Pancreas (tissue), 10 donors: ENCODE measurements at regions not wholly inside any gene's neighbourhood (a gene's known extent, or its start where the extent isn't known, plus 50 kb on each side); places are given as distances from the start of the nearest gene placed in this dataset.

Experiments
- ATAC-seq, 4 donors: fragments of 200-7000 bp; cut with Tn5 transposase; one replicate each; pipeline versions ENCODE4 v1.8.0 to v1.9.1; 2020; ENCODE audit warnings: mild to moderate bottlenecking in 4 of 4, moderate library complexity in 4 of 4
- DNase-seq, 6 donors: peaks; one replicate each; pipeline ENCODE4 v3.0.0-alpha.2; 2020
- FAIRE-seq: peaks from 2 replicates; lab custom pipeline; 2012; peaks lifted over from hg19 to GRCh38; lab: Jason Lieb, UNC
- H3K27ac ChIP-seq, 4 donors: fragments of 200-600 bp; sonication (generic); 1 replicate in 3 of 4; 2 replicates in 1 of 4; pipeline versions ENCODE4 v1.5.0 to v1.8.0; 2020
- H3K27me3 ChIP-seq, 4 donors: fragments of 200-600 bp; one replicate each; pipeline ENCODE4 v1.8.0; 2021
- H3K36me3 ChIP-seq, 3 donors: fragments of 200-600 bp; sonication (generic) in 1 of 3; one replicate each; pipeline versions ENCODE4 v1.5.0 to v1.8.0; 2020 to 2021
- H3K4me1 ChIP-seq, 3 donors: fragments of 200-600 bp; one replicate each; pipeline ENCODE4 v1.8.0; 2021
- H3K4me3 ChIP-seq, 4 donors: fragments of 200-600 bp; sonication (generic) in 2 of 4; one replicate each; pipeline versions ENCODE4 v1.5.0 to v1.8.0; 2020 to 2021
- H3K9me3 ChIP-seq, 4 donors: fragments of 200-600 bp; one replicate each; pipeline ENCODE4 v1.8.0; 2021
- CTCF ChIP-seq, 4 donors: fragments of 200-600 bp; sonication (generic) in 3 of 4; IDR thresholded peaks; one replicate each; pipeline versions ENCODE4 v1.5.0 to v1.8.0; 2021; ENCODE audit warnings: antibody characterized with exemption in 4 of 4
- WGBS, 2 donors: extraction: QIAGEN DNeasy Blood & Tissue Kit; methylation state at CpG; one replicate each; pipeline ENCODE4 v1.1.7; 2013; 5-methylcytosine and 5-hydroxymethylcytosine counted together
- intact Hi-C, 3 donors: fragments of 100-400 bp; cut with DNase I; formaldehyde crosslinking; loops; one replicate each; pipeline versions ENCODE4 v1.11.1 to v1.14.2; 2022
- donor health status: healthy with polysubstance abuse.
- donor health status: DM: no; HTN: no; CAD: no; lungs with moderate emphysema.
- donor health status: DM: no; HTN: no; CAD: no.
- donor health status: control.
- donor health status: control.
- donor health status: Bipolar disorder and iron deficiency.
- donor health status: DM: yes; HTN: yes; CAD: no.
- donor health status: DM: no; HTN: no; CAD: no.
- donor health status: DM: no; HTN: no; CAD: no.
- donor health status: DM: yes; HTN: yes; CAD: no.

- Histone ChIP-seq H3K27ac (no peak overlapping the region), H3K36me3 (no peaks in the 10 kb centered on the region), H3K4me1 (no peaks in the 10 kb centered on the region), H3K4me3 (no peak overlapping the region), H3K27me3 (no peaks in the 10 kb centered on the region), H3K9me3 (no peaks in the 10 kb centered on the region)
- WGBS, 2 donors: 75 to 83% methylated on average over 2 of the region's 2 CpGs
- TF ChIP-seq CTCF (IDR thresholded peaks at IDR 0.05): no peak
- DNase-seq: no peak
- intact Hi-C loops: no loop called here
- no peak for ATAC-seq
- FAIRE-seq: no peak
Observed at GRCh38 chr17:65413390-65413789, 148.1 kb downstream of the AXIN2 start.

GRCh38 chr17:65409381-65409780, 152.1 kb downstream of the AXIN2 start:
- no peak for FAIRE-seq
- DNase-seq: no peak
- no peaks in the 10 kb centered on the region for H3K27me3 ChIP-seq

GRCh38 chr17:65408050-65408449, 153.4 kb downstream of the AXIN2 start:
- Histone ChIP-seq H3K4me1 (no peaks in the 10 kb centered on the region), H3K36me3 (no peaks in the 10 kb centered on the region), H3K27me3 (no peaks in the 10 kb centered on the region), H3K4me3 (no peak overlapping the region), H3K9me3 (no peaks in the 10 kb centered on the region), H3K27ac (no peak overlapping the region)
- no peak for FAIRE-seq
- intact Hi-C loops: no loop called here
- ATAC-seq: no peak
- 93 to 97% methylated on average over 2 of the region's 2 CpGs for WGBS, 2 donors
- no peak for DNase-seq
- no peak for TF ChIP-seq CTCF (IDR thresholded peaks at IDR 0.05)

More at GRCh38 chr17:65409381-65409780, 152.1 kb downstream of the AXIN2 start:
- 36 to 40% methylated on average over 1 of the region's 1 CpG for WGBS, 2 donors
- H3K9me3 ChIP-seq: no peaks in the 10 kb centered on the region
- ATAC-seq: no peak
- intact Hi-C loops: no loop called here
- no peak for TF ChIP-seq CTCF (IDR thresholded peaks at IDR 0.05)
- no peaks in the 10 kb centered on the region for H3K4me1 ChIP-seq
- H3K27ac ChIP-seq: no peak overlapping the region
- no peaks in the 10 kb centered on the region for H3K36me3 ChIP-seq
- H3K4me3 ChIP-seq: no peak overlapping the region

GRCh38 chr17:65407017-65407416, 154.4 kb downstream of the AXIN2 start:
- WGBS, 2 donors: 76 to 82% methylated on average over 4 of the region's 4 CpGs
- no peak for ATAC-seq
- intact Hi-C loops: no loop called here
- no peak overlapping the region for H3K4me3 ChIP-seq
- DNase-seq: no peak
- no peaks in the 10 kb centered on the region for H3K27me3 ChIP-seq
- H3K4me1 ChIP-seq: no peaks in the 10 kb centered on the region
- TF ChIP-seq CTCF (IDR thresholded peaks at IDR 0.05): no peak
- H3K9me3 ChIP-seq: no peaks in the 10 kb centered on the region
- H3K27ac ChIP-seq: no peak overlapping the region
- no peaks in the 10 kb centered on the region for H3K36me3 ChIP-seq
- no peak for FAIRE-seq

GRCh38 chr17:65406552-65406951, 154.9 kb downstream of the AXIN2 start:
- intact Hi-C loops: no loop called here
- ATAC-seq (no peak), FAIRE-seq (no peak), DNase-seq (no peak)
- no peak for TF ChIP-seq CTCF (IDR thresholded peaks at IDR 0.05)
- Histone ChIP-seq H3K4me1 (no peaks in the 10 kb centered on the region), H3K27me3 (no peaks in the 10 kb centered on the region), H3K36me3 (no peaks in the 10 kb centered on the region), H3K9me3 (no peaks in the 10 kb centered on the region), H3K27ac (no peak overlapping the region), H3K4me3 (no peak overlapping the region)
- WGBS, 2 donors: 38 to 46% methylated on average over 3 of the region's 3 CpGs
